Uterus (tissue), 2 donors: ENCODE measurements at regions not wholly inside any gene's neighbourhood (a gene's known extent, or its start where the extent isn't known, plus 50 kb on each side); places are given as distances from the start of the nearest gene placed in this dataset.

Experiments
- POLR2A ChIP-seq, 2 donors: fragments of 450-650 bp; IDR thresholded peaks; one replicate each; pipeline ENCODE4 v1.6.1; 2016; ENCODE audit warnings: antibody characterized with exemption in 2 of 2, mild to moderate bottlenecking in 1 of 2, moderate library complexity in 1 of 2
- TF ChIP-seq, protein P1 (sequence below), 4 experiments: fragments of 200-600 bp in 2 of 4; fragments of 450-650 bp in 2 of 4; sonication (generic) in 2 of 4; IDR thresholded peaks; one replicate each; pipeline ENCODE4 v1.5.1; 2016 to 2019; ENCODE audit warnings: antibody characterized with exemption in 4 of 4, mild to moderate bottlenecking in 2 of 4, moderate library complexity in 1 of 4

DNA sequence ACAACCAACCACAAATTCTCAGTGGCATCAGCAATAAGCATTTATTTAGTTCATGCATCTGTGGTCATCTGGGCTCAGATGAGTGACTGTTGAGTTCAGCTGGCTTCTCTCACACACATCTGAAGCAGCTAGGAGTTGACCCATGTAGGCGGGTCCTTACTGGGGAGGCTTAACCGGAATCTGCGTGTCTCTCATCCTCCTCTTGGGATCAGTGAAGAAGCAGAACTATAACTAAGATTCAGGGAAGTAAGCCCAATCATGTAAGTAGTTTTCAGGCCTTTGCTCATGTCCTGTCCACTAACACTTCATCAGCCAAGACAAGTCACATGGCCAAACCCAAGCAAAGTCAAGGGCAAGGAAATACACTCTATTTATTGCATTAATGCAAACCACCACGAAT, 236.2 kb downstream of the C11orf87 start:
- TF ChIP-seq, protein P1, sequence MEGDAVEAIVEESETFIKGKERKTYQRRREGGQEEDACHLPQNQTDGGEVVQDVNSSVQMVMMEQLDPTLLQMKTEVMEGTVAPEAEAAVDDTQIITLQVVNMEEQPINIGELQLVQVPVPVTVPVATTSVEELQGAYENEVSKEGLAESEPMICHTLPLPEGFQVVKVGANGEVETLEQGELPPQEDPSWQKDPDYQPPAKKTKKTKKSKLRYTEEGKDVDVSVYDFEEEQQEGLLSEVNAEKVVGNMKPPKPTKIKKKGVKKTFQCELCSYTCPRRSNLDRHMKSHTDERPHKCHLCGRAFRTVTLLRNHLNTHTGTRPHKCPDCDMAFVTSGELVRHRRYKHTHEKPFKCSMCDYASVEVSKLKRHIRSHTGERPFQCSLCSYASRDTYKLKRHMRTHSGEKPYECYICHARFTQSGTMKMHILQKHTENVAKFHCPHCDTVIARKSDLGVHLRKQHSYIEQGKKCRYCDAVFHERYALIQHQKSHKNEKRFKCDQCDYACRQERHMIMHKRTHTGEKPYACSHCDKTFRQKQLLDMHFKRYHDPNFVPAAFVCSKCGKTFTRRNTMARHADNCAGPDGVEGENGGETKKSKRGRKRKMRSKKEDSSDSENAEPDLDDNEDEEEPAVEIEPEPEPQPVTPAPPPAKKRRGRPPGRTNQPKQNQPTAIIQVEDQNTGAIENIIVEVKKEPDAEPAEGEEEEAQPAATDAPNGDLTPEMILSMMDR (IDR thresholded peaks at IDR 0.05), result no peak
- TF ChIP-seq POLR2A (IDR thresholded peaks at IDR 0.05), result no peak
